Pancreas (tissue), 10 donors: ENCODE measurements at regions not wholly inside any gene's neighbourhood (a gene's known extent, or its start where the extent isn't known, plus 50 kb on each side); places are given as distances from the start of the nearest gene placed in this dataset.

ENCODE experiments used
- ATAC-seq, 4 donors: fragments of 200-7000 bp; cut with Tn5 transposase; one replicate each; pipeline versions ENCODE4 v1.8.0 to v1.9.1; 2020; ENCODE audit warnings: mild to moderate bottlenecking in 4 of 4, moderate library complexity in 4 of 4
- DNase-seq, 6 donors: peaks; one replicate each; pipeline ENCODE4 v3.0.0-alpha.2; 2020
- FAIRE-seq: peaks from 2 replicates; lab custom pipeline; 2012; peaks lifted over from hg19 to GRCh38; lab: Jason Lieb, UNC
- H3K27ac ChIP-seq, 4 donors: fragments of 200-600 bp; sonication (generic); 1 replicate in 3 of 4; 2 replicates in 1 of 4; pipeline versions ENCODE4 v1.5.0 to v1.8.0; 2020
- H3K27me3 ChIP-seq, 4 donors: fragments of 200-600 bp; one replicate each; pipeline ENCODE4 v1.8.0; 2021
- H3K36me3 ChIP-seq, 3 donors: fragments of 200-600 bp; sonication (generic) in 1 of 3; one replicate each; pipeline versions ENCODE4 v1.5.0 to v1.8.0; 2020 to 2021
- H3K4me1 ChIP-seq, 3 donors: fragments of 200-600 bp; one replicate each; pipeline ENCODE4 v1.8.0; 2021
- H3K4me3 ChIP-seq, 4 donors: fragments of 200-600 bp; sonication (generic) in 2 of 4; one replicate each; pipeline versions ENCODE4 v1.5.0 to v1.8.0; 2020 to 2021
- H3K9me3 ChIP-seq, 4 donors: fragments of 200-600 bp; one replicate each; pipeline ENCODE4 v1.8.0; 2021
- CTCF ChIP-seq, 4 donors: fragments of 200-600 bp; sonication (generic) in 3 of 4; IDR thresholded peaks; one replicate each; pipeline versions ENCODE4 v1.5.0 to v1.8.0; 2021; ENCODE audit warnings: antibody characterized with exemption in 4 of 4
- WGBS, 2 donors: extraction: QIAGEN DNeasy Blood & Tissue Kit; methylation state at CpG; one replicate each; pipeline ENCODE4 v1.1.7; 2013; 5-methylcytosine and 5-hydroxymethylcytosine counted together
- intact Hi-C, 3 donors: fragments of 100-400 bp; cut with DNase I; formaldehyde crosslinking; loops; one replicate each; pipeline versions ENCODE4 v1.11.1 to v1.14.2; 2022
- donor health status: healthy with polysubstance abuse.
- donor health status: DM: no; HTN: no; CAD: no; lungs with moderate emphysema.
- donor health status: DM: no; HTN: no; CAD: no.
- donor health status: control.
- donor health status: control.
- donor health status: Bipolar disorder and iron deficiency.
- donor health status: DM: yes; HTN: yes; CAD: no.
- donor health status: DM: no; HTN: no; CAD: no.
- donor health status: DM: no; HTN: no; CAD: no.
- donor health status: DM: yes; HTN: yes; CAD: no.

- ATAC-seq (no peak), FAIRE-seq (no peak), DNase-seq (no peak)
- no peak overlapping the region for H3K4me3 ChIP-seq
- no peaks in the 10 kb centered on the region for H3K36me3 ChIP-seq
- H3K4me1 ChIP-seq: no peaks in the 10 kb centered on the region
- H3K9me3 ChIP-seq: no peaks in the 10 kb centered on the region
- intact Hi-C loops: no loop called here
- WGBS, 2 donors: 53 to 60% methylated on average over 8 of the region's 8 CpGs
- H3K27me3 ChIP-seq: no peaks in the 10 kb centered on the region
- TF ChIP-seq CTCF (IDR thresholded peaks at IDR 0.05): no peak
- no peak overlapping the region for H3K27ac ChIP-seq
Observed at GRCh38 chr20:52905241-52905994, 66.7 kb upstream of the TSHZ2 start.

- no peaks in the 10 kb centered on the region for H3K9me3 ChIP-seq
- ATAC-seq: no peak
- H3K27me3 ChIP-seq: no peaks in the 10 kb centered on the region
- intact Hi-C loops: no loop called here
- FAIRE-seq: no peak
- H3K4me3 ChIP-seq: no peak overlapping the region
- 26 to 33% methylated on average over 2 of the region's 2 CpGs for WGBS, 2 donors
- no peak for TF ChIP-seq CTCF (IDR thresholded peaks at IDR 0.05)
- H3K4me1 ChIP-seq: no peaks in the 10 kb centered on the region
- H3K27ac ChIP-seq: no peak overlapping the region
- no peaks in the 10 kb centered on the region for H3K36me3 ChIP-seq
- DNase-seq: no peak
Observed at GRCh38 chr20:52904837-52905236, 67.3 kb upstream of the TSHZ2 start.

GRCh38 chr20:52899041-52899608, 73.0 kb upstream of the TSHZ2 start:
- Histone ChIP-seq H3K27ac (no peak overlapping the region), H3K4me3 (no peak overlapping the region), H3K27me3 (no peaks in the 10 kb centered on the region), H3K36me3 (no peaks in the 10 kb centered on the region), H3K4me1 (no peaks in the 10 kb centered on the region), H3K9me3 (no peaks in the 10 kb centered on the region)
- DNase-seq: no peak
- no peak for ATAC-seq
- no peak for FAIRE-seq
- intact Hi-C loops: no loop called here
- 77 to 78% methylated on average over 5 of the region's 5 CpGs for WGBS, 2 donors
- no peak for TF ChIP-seq CTCF (IDR thresholded peaks at IDR 0.05)

- FAIRE-seq: no peak
- Histone ChIP-seq H3K36me3 (no peaks in the 10 kb centered on the region), H3K9me3 (no peaks in the 10 kb centered on the region), H3K4me1 (no peaks in the 10 kb centered on the region), H3K27ac (no peak overlapping the region), H3K4me3 (no peak overlapping the region), H3K27me3 (no peaks in the 10 kb centered on the region)
- DNase-seq: no peak
- intact Hi-C loops: no loop called here
- WGBS, 2 donors: 45 to 52% methylated on average over 3 of the region's 3 CpGs
- no peak for ATAC-seq
- no peak for TF ChIP-seq CTCF (IDR thresholded peaks at IDR 0.05)
Observed at GRCh38 chr20:52896348-52896747, 75.8 kb upstream of the TSHZ2 start.

GRCh38 chr20:52895701-52896100, 76.5 kb upstream of the TSHZ2 start:
- H3K4me3 ChIP-seq: no peak overlapping the region

More at GRCh38 chr20:52895701-52896100, 76.5 kb upstream of the TSHZ2 start:
- H3K27me3 ChIP-seq: no peaks in the 10 kb centered on the region
- ATAC-seq (no peak), DNase-seq (no peak), FAIRE-seq (no peak)
- no peaks in the 10 kb centered on the region for H3K9me3 ChIP-seq
- H3K36me3 ChIP-seq: no peaks in the 10 kb centered on the region
- no peak for TF ChIP-seq CTCF (IDR thresholded peaks at IDR 0.05)
- intact Hi-C loops: no loop called here
- WGBS, 2 donors: 26 to 33% methylated on average over 8 of the region's 8 CpGs
- no peak overlapping the region for H3K27ac ChIP-seq
- H3K4me1 ChIP-seq: no peaks in the 10 kb centered on the region
